Bronchial epithelial cell (primary cell): ENCODE measurements at regions not wholly inside any gene's neighbourhood (a gene's known extent, or its start where the extent isn't known, plus 50 kb on each side); places are given as distances from the start of the nearest gene placed in this dataset.

Experiments
- DNase-seq: peaks from one replicate; pipeline ENCODE4 v3.0.0-alpha.2; 2010; ENCODE audit warnings: low read depth
- FAIRE-seq: peaks from 2 replicates; lab custom pipeline; 2011; peaks lifted over from hg19 to GRCh38; lab: Jason Lieb, UNC
- H3K27me3 ChIP-seq: 2 replicates; pipeline ENCODE4 v1.5.1; 2011; ENCODE audit warnings: low read length; ENCODE audit not compliant: control insufficient read depth, insufficient read depth
- H3K36me3 ChIP-seq: 2 replicates; pipeline ENCODE4 v1.5.1; 2011; ENCODE audit warnings: low read length; ENCODE audit not compliant: control insufficient read depth, insufficient read depth
- H3K4me3 ChIP-seq: 2 replicates; pipeline ENCODE4 v1.5.1; 2011; ENCODE audit warnings: mild to moderate bottlenecking, low read depth, low read length, control low read depth
- TF ChIP-seq, protein P1 (sequence below): IDR thresholded peaks from 2 replicates; pipeline ENCODE4 v1.5.1; 2011; ENCODE audit warnings: mild to moderate bottlenecking, moderate library complexity, low read length, control low read depth, inconsistent platforms; ENCODE audit not compliant: insufficient read depth, severe bottlenecking

DNA sequence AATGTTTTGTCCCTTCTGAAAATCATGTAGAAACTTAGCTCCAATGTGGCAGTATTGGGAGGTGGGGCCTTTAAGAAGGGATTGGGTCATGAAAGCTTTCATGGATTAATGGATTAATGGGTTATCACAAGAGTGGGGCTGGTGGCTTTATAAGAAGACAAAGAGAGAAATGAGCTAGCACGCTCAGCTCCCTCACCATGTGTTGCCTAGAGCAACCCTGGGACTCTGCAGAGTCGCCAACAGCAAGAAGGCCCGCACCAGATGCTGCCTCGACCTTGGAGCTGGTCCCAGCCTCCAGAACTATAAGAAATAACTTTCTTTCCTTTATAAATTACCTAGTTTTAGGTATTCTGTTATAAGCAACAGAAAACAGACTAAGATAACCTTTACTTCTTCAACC lies 74.9 kb upstream of the HECW1 start:
- no peak for FAIRE-seq
- TF ChIP-seq, protein P1, sequence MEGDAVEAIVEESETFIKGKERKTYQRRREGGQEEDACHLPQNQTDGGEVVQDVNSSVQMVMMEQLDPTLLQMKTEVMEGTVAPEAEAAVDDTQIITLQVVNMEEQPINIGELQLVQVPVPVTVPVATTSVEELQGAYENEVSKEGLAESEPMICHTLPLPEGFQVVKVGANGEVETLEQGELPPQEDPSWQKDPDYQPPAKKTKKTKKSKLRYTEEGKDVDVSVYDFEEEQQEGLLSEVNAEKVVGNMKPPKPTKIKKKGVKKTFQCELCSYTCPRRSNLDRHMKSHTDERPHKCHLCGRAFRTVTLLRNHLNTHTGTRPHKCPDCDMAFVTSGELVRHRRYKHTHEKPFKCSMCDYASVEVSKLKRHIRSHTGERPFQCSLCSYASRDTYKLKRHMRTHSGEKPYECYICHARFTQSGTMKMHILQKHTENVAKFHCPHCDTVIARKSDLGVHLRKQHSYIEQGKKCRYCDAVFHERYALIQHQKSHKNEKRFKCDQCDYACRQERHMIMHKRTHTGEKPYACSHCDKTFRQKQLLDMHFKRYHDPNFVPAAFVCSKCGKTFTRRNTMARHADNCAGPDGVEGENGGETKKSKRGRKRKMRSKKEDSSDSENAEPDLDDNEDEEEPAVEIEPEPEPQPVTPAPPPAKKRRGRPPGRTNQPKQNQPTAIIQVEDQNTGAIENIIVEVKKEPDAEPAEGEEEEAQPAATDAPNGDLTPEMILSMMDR, result no peak

DNA sequence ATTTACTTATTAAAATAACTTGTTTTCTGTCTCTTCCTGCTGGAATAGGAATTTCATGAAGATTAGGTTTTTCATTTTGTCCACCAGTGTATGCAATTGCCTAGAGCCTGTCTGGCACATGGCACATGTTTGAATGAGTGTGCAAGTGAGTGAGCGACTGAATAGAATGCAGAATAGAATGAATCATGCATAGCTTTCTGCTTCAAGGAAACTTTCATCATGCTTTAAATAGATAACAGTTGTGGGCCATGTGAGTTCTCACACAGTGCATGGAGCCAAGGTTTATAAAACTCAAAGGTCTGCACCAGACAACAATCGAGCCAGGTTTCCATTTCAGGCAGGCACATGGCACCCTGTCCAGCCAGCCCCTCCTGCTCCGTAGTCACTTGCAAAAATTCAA lies 74.2 kb upstream of the HECW1 start:
- no peak for FAIRE-seq
- TF ChIP-seq, protein P1, result no peak
- Histone ChIP-seq H3K27me3 (no peaks in the 10 kb centered on the region), H3K4me3 (no peak overlapping the region), H3K36me3 (no peaks in the 10 kb centered on the region)
- DNase-seq, result peak; percentile 69

More for the DNA sequence above, 74.9 kb upstream of the HECW1 start:
- Histone ChIP-seq H3K4me3 (no peak overlapping the region), H3K36me3 (no peaks in the 10 kb centered on the region), H3K27me3 (no peaks in the 10 kb centered on the region)
- DNase-seq, result no peak

DNA sequence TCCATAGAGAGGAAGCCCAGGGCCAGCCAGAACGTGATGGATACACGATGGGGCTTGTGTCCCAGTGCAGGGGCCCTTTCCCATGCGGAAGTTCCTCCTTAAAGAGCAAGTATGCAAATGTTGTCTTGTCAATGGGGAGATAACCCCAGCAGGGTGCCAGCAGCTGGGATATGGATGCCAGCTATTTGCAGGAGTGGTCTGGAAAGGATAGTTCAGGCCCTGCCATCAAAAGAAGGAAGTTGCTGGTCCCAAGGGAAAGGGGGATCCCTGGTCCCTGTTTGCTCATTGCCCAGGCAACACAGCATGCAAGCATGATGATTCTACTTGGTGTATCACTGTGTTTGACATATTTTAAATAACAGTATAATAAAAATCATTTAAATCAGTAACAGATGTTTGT lies 73.1 kb upstream of the HECW1 start:
- TF ChIP-seq, protein P1, result no peak
- Histone ChIP-seq H3K27me3 (no peaks in the 10 kb centered on the region), H3K36me3 (no peaks in the 10 kb centered on the region), H3K4me3 (no peak overlapping the region)
- no peak for FAIRE-seq
- DNase-seq, result no peak

DNA sequence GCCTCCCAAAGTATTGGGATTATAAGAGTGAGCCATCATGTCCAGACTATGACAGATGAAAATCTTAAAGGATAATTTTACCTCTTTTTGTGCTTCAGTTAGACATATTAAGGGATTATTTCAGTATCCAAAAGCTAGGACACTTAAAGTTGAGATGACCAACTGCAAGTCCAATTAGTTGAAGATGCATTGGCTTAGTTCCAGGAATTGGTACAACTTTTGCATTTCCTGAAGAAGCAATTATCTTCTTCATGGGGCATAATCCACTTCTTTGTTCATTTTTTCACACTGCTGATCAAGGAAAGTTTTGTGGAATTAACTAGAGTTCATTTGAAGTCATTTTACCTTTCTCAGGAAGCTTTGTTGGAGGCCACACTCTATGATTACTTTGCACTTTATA lies 72.0 kb upstream of the HECW1 start:
- DNase-seq, result no peak
- Histone ChIP-seq H3K4me3 (no peak overlapping the region), H3K27me3 (peaks cover 2% of the 10 kb centered on the region), H3K36me3 (no peaks in the 10 kb centered on the region)
- TF ChIP-seq, protein P1, result no peak
- FAIRE-seq, result peak; percentile 70

DNA sequence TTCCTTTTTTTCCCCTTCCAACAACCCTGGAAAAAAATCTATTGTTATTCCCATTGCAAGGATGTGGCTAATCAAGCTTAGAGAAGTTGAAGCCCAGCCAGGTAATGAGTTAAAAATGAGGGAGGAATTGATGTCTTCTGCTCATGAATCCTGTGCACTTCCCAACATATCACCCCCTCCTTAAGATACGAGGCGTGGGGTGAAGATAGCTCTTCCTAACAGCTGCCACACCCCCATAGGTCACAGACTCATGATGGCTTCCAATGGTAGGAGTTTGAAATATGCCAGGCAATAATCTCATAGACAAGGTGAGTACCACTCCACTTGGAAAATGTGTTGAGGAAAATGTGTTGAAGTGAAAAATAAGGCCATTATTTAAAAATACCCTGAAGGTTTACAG lies 71.3 kb upstream of the HECW1 start:
- FAIRE-seq, result no peak
- DNase-seq, result no peak
- H3K27me3 ChIP-seq, result peaks cover 2% of the 10 kb centered on the region
- H3K36me3 ChIP-seq, result no peaks in the 10 kb centered on the region
- H3K4me3 ChIP-seq, result no peak overlapping the region
- TF ChIP-seq, protein P1, result no peak

DNA sequence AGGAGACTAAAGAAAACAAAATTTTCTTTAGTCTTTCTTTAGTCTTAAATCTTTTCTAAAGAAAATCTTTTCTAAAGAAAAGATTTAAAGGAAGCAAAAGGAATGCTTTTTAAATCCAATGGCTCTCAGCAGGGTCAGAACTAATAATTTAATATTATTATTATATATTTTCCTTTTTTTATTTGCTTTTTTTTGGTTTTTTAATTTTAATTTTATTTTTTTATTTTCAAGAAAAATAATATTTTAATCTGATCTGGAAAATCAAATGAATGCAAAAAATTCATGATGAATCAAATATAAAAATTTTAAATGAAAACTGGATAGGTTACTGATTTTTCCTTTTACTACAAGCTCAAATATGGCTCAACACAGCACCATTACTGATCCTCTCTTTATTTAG lies 70.7 kb upstream of the HECW1 start:
- TF ChIP-seq, protein P1, result no peak
- Histone ChIP-seq H3K4me3 (no peak overlapping the region), H3K27me3 (peaks cover 2% of the 10 kb centered on the region), H3K36me3 (no peaks in the 10 kb centered on the region)
- no peak for DNase-seq
- FAIRE-seq, result no peak
